ENCODE measurements at regions not wholly inside any gene's neighbourhood (a gene's known extent, or its start where the extent isn't known, plus 50 kb on each side); places are given as distances from the start of the nearest gene placed in this dataset.
"Not testable (repeated sequence)": the region's sequence is repeated elsewhere in the genome, so short reads cannot be mapped to it uniquely, and the experiment has no call there.

- no peak for DNase-seq (ENCODE audit: low read depth)
- TF ChIP-seq, protein P1, sequence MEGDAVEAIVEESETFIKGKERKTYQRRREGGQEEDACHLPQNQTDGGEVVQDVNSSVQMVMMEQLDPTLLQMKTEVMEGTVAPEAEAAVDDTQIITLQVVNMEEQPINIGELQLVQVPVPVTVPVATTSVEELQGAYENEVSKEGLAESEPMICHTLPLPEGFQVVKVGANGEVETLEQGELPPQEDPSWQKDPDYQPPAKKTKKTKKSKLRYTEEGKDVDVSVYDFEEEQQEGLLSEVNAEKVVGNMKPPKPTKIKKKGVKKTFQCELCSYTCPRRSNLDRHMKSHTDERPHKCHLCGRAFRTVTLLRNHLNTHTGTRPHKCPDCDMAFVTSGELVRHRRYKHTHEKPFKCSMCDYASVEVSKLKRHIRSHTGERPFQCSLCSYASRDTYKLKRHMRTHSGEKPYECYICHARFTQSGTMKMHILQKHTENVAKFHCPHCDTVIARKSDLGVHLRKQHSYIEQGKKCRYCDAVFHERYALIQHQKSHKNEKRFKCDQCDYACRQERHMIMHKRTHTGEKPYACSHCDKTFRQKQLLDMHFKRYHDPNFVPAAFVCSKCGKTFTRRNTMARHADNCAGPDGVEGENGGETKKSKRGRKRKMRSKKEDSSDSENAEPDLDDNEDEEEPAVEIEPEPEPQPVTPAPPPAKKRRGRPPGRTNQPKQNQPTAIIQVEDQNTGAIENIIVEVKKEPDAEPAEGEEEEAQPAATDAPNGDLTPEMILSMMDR (IDR thresholded peaks at IDR 0.05; ENCODE audit: control insufficient read depth, insufficient read depth, low read depth, low read length, missing control alignments): no peak
- no peak overlapping the region for H3K4me3 ChIP-seq (ENCODE audit: control insufficient read depth, low read depth, low read length)
Measured at GRCh38 chr2:237210763-237211162, 125.1 kb downstream of the COPS8 start.

- H3K4me3 ChIP-seq (ENCODE audit: control insufficient read depth, low read depth, low read length); DNase-seq (ENCODE audit: low read depth): not testable (repeated sequence)
Measured at GRCh38 chr2:237212356-237213279, 126.9 kb downstream of the COPS8 start.

- TF ChIP-seq, protein P1 (IDR thresholded peaks at IDR 0.05; ENCODE audit: control insufficient read depth, insufficient read depth, low read depth, low read length, missing control alignments): no peak
Measured at GRCh38 chr2:237213315-237214022, 127.8 kb downstream of the COPS8 start.

DNA sequence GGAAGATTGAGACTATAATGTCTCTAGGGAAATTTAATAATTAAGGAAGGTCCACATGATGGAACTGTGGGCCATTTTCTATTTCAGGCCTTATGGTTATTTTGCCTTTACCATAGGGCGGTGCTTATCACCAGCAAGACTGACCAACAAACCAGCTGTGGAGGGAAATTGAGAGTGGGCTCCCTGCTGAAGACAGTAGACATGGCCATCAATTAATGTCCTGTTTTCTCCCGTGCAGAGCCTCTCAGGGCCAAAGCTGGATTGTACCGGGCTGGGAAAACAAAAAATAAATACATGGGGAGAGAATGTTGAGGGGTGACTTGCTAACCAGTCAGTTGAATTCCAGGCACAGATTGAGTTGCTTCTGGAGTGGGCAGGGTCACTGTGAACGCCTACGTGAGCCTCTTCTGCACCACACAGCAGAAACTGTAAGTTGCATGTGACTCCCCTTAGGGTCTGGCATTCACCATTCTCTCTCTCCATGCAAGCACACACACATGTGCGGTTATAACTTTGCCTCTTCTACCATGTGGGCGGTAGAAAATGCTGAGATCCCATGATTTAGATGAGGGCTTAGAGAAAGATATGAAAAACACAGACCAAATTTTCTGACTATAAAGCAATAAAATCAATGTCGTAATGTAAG, 128.5 kb downstream of the COPS8 start:
- no peak overlapping the region for H3K4me3 ChIP-seq (ENCODE audit: control insufficient read depth, low read depth, low read length)
- TF ChIP-seq, protein P1 (IDR thresholded peaks at IDR 0.05; ENCODE audit: control insufficient read depth, insufficient read depth, low read depth, low read length, missing control alignments): no peak
- DNase-seq (ENCODE audit: low read depth): no peak

More at GRCh38 chr2:237213315-237214022, 127.8 kb downstream of the COPS8 start:
- H3K4me3 ChIP-seq (ENCODE audit: control insufficient read depth, low read depth, low read length): no peak overlapping the region
- no peak for DNase-seq (ENCODE audit: low read depth)

GRCh38 chr2:237214963-237215362, 129.3 kb downstream of the COPS8 start:
- no peak for DNase-seq (ENCODE audit: low read depth)
- H3K4me3 ChIP-seq (ENCODE audit: control insufficient read depth, low read depth, low read length): no peak overlapping the region
- TF ChIP-seq, protein P1 (IDR thresholded peaks at IDR 0.05; ENCODE audit: control insufficient read depth, insufficient read depth, low read depth, low read length, missing control alignments): no peak

DNA sequence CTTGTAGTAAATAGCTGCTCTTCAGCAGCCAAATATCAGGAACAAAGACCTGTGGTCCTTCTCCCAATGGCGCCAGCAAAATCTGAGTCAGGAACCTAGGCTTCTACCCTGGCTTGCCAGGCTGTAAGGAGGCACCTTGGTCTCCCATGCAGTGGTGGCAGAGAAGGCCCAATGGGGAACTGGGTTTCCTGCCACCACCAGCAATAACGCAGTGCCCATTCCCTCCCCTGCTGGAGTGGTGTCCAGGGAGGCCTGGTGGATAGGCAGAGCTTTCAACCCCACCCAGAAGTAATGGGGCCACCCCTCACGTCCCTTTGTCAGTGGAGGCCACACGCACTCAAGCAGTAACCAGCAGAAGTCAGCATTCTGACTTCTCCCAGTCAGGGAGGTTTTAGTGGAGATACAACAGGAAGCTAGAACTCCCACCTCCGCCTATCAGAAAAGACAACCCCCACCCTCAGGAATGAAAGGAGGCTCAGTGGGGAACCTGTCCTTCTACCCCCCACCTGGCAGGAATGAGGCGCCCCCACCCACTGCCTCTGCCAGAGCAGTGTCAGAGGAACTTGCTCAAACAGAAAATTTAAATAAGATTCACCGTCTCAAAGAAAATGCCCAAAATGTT, 132.4 kb downstream of the COPS8 start:
- TF ChIP-seq, protein P1 (IDR thresholded peaks at IDR 0.05; ENCODE audit: control insufficient read depth, insufficient read depth, low read depth, low read length, missing control alignments): no peak
- no peak overlapping the region for H3K4me3 ChIP-seq (ENCODE audit: control insufficient read depth, low read depth, low read length)
- no peak for DNase-seq (ENCODE audit: low read depth)

Measured in AG09309 (cell line).